GM10248 (cell line): ENCODE measurements at regions not wholly inside any gene's neighbourhood (a gene's known extent, or its start where the extent isn't known, plus 50 kb on each side); places are given as distances from the start of the nearest gene placed in this dataset.

Experiments used
- CTCF ChIA-PET: fragments of 300-600 bp; sonication (Branson Sonifier 250); formaldehyde crosslinking; extraction: SDS; loops from one replicate; lab custom pipeline; 2021; ENCODE audit warnings: antibody characterized with exemption; lab: Yijun Ruan, JAX
- POLR2A ChIA-PET: fragments of 350-650 bp; sonication (Branson Sonifier 250); formaldehyde crosslinking; extraction: SDS; loops from one replicate; lab custom pipeline; 2020; ENCODE audit warnings: antibody characterized with exemption; lab: Yijun Ruan, JAX
- DNase-seq: peaks from one replicate; pipeline ENCODE4 v3.0.0; 2012; ENCODE audit errors: extremely low spot score
- CTCF ChIP-seq: IDR thresholded peaks from 2 replicates; pipeline ENCODE4 v1.5.1; 2012; ENCODE audit warnings: mild to moderate bottlenecking, low read depth; ENCODE audit errors: extremely low read depth, missing control alignments, control extremely low read depth

GRCh38 chr6:98779618-98780017, 54.8 kb upstream of the POU3F2 start:
- no peak for TF ChIP-seq CTCF
- CTCF ChIA-PET: no interaction called here
- DNase-seq: no peak
- POLR2A ChIA-PET: no interaction called here

- TF ChIP-seq CTCF: no peak
- DNase-seq: peak; percentile 14
- ChIA-PET CTCF (interaction anchor here (0.9 kb wide), 1 partner anchor 16 kb away, joined by 3 read pairs; no protein-coding TSS in a partner anchor), POLR2A (no interaction called here)
Measured at GRCh38 chr6:98782772-98783171, 51.6 kb upstream of the POU3F2 start.

- CTCF ChIA-PET: interaction anchor here (0.9 kb wide), 1 partner anchor 15 kb away, joined by 3 read pairs; no protein-coding TSS in a partner anchor
- no peak for DNase-seq
- TF ChIP-seq CTCF: no peak
- POLR2A ChIA-PET: no interaction called here
Measured at GRCh38 chr6:98783578-98783977, 50.8 kb upstream of the POU3F2 start.
